ENCODE measurements at regions not wholly inside any gene's neighbourhood (a gene's known extent, or its start where the extent isn't known, plus 50 kb on each side); places are given as distances from the start of the nearest gene placed in this dataset.

GRCh38 chr3:24765399-24765798, 270.7 kb upstream of the THRB start:
- Mint-ChIP-seq H3K27me3 (ENCODE audit: insufficient read depth, low read depth, poor library complexity) (no peaks in the 10 kb centered on the region), H3K4me1 (no peaks in the 10 kb centered on the region), H3K9me3 (no peaks in the 10 kb centered on the region), H3K4me3 (no peak overlapping the region), H3K27ac (no peak overlapping the region), H3K36me3 (ENCODE audit: low read depth) (no peaks in the 10 kb centered on the region)
- Histone ChIP-seq H3K4me2 (no peak overlapping the region), H3K36me3 (ENCODE audit: insufficient read depth) (no peaks in the 10 kb centered on the region), H3K4me3 (no peak overlapping the region), H3F3A (replicated peaks; ENCODE audit: low read depth) (no peaks in the 10 kb centered on the region), H3K79me2 (replicated peaks; ENCODE audit: insufficient read depth) (no peaks in the 10 kb centered on the region), H2AFZ (no peak overlapping the region), H3K27ac (ENCODE audit: low read depth) (no peak overlapping the region), H4K20me1 (replicated peaks; ENCODE audit: insufficient read depth) (no peaks in the 10 kb centered on the region), H3K27me3 (ENCODE audit: insufficient read depth) (no peaks in the 10 kb centered on the region), H3K9me2 (ENCODE audit: insufficient read depth) (no peaks in the 10 kb centered on the region; the same call in 1 of the 2 replicates), H3K4me1 (ENCODE audit: insufficient read depth) (no peaks in the 10 kb centered on the region)
- no peak for DNase-seq (ENCODE audit: low spot score)
- TF ChIP-seq EZH2phosphoT487 (IDR thresholded peaks at IDR 0.05; ENCODE audit: unreplicated experiment) (no peak), CREB1 (CRISPR knock-in tag; IDR thresholded peaks at IDR 0.05; ENCODE audit: low read depth) (no peak), NANOG (IDR thresholded peaks at IDR 0.05; ENCODE audit: borderline replicate concordance) (no peak), ZNF331 (CRISPR knock-in tag; IDR thresholded peaks at IDR 0.05; ENCODE audit: low read depth) (no peak)
- TF ChIP-seq, protein P1, sequence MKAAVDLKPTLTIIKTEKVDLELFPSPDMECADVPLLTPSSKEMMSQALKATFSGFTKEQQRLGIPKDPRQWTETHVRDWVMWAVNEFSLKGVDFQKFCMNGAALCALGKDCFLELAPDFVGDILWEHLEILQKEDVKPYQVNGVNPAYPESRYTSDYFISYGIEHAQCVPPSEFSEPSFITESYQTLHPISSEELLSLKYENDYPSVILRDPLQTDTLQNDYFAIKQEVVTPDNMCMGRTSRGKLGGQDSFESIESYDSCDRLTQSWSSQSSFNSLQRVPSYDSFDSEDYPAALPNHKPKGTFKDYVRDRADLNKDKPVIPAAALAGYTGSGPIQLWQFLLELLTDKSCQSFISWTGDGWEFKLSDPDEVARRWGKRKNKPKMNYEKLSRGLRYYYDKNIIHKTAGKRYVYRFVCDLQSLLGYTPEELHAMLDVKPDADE (IDR thresholded peaks at IDR 0.05) = no peak
- ATAC-seq = no peak

DNA sequence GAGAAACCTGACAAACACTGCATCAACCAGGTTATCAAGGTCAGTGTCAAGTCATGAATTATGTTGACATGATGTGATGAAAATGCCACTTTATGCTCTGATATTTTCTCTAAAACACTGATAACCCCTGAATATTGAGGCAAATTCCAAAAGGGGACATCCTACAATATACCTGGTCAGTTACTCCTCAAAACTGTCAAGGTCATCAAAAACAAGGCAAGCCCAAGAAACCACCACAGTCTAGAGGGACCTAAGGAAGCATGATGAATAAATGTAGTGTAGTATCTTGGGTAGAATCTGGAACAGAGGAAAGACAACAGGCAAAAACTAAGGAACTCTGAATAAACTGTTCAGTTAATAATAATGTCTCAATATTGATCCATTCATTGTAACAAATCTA, 275.3 kb upstream of the THRB start:
- Histone ChIP-seq H3F3A (replicated peaks; ENCODE audit: low read depth) (no peaks in the 10 kb centered on the region), H3K36me3 (ENCODE audit: insufficient read depth) (no peaks in the 10 kb centered on the region), H3K4me3 (no peak overlapping the region), H3K9me2 (ENCODE audit: insufficient read depth) (no peaks in the 10 kb centered on the region; the same call in 1 of the 2 replicates), H3K79me2 (replicated peaks; ENCODE audit: insufficient read depth) (no peaks in the 10 kb centered on the region), H3K27ac (ENCODE audit: low read depth) (no peak overlapping the region), H4K20me1 (replicated peaks; ENCODE audit: insufficient read depth) (no peaks in the 10 kb centered on the region), H3K27me3 (ENCODE audit: insufficient read depth) (no peaks in the 10 kb centered on the region), H3K4me1 (ENCODE audit: insufficient read depth) (no peaks in the 10 kb centered on the region), H3K4me2 (no peak overlapping the region), H2AFZ (no peak overlapping the region)
- Mint-ChIP-seq H3K4me3 (no peak overlapping the region), H3K36me3 (ENCODE audit: low read depth) (no peaks in the 10 kb centered on the region), H3K27ac (no peak overlapping the region), H3K4me1 (no peaks in the 10 kb centered on the region), H3K27me3 (ENCODE audit: insufficient read depth, low read depth, poor library complexity) (no peaks in the 10 kb centered on the region), H3K9me3 (no peaks in the 10 kb centered on the region)
- DNase-seq (ENCODE audit: low spot score) (no peak), ATAC-seq (no peak)
- TF ChIP-seq ZNF331 (CRISPR knock-in tag; IDR thresholded peaks at IDR 0.05; ENCODE audit: low read depth) (no peak), ZNF462 (CRISPR knock-in tag; IDR thresholded peaks at IDR 0.05) (no peak), CTCF (conservative IDR thresholded peaks at IDR 0.05; ENCODE audit: low read depth in 2 of 2) (no peak), CREB1 (CRISPR knock-in tag; IDR thresholded peaks at IDR 0.05; ENCODE audit: low read depth) (no peak)
- TF ChIP-seq, protein P2, sequence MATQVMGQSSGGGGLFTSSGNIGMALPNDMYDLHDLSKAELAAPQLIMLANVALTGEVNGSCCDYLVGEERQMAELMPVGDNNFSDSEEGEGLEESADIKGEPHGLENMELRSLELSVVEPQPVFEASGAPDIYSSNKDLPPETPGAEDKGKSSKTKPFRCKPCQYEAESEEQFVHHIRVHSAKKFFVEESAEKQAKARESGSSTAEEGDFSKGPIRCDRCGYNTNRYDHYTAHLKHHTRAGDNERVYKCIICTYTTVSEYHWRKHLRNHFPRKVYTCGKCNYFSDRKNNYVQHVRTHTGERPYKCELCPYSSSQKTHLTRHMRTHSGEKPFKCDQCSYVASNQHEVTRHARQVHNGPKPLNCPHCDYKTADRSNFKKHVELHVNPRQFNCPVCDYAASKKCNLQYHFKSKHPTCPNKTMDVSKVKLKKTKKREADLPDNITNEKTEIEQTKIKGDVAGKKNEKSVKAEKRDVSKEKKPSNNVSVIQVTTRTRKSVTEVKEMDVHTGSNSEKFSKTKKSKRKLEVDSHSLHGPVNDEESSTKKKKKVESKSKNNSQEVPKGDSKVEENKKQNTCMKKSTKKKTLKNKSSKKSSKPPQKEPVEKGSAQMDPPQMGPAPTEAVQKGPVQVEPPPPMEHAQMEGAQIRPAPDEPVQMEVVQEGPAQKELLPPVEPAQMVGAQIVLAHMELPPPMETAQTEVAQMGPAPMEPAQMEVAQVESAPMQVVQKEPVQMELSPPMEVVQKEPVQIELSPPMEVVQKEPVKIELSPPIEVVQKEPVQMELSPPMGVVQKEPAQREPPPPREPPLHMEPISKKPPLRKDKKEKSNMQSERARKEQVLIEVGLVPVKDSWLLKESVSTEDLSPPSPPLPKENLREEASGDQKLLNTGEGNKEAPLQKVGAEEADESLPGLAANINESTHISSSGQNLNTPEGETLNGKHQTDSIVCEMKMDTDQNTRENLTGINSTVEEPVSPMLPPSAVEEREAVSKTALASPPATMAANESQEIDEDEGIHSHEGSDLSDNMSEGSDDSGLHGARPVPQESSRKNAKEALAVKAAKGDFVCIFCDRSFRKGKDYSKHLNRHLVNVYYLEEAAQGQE (IDR thresholded peaks at IDR 0.05; ENCODE audit: unreplicated experiment) = no peak
